AG04450 (cell line): ENCODE measurements at regions not wholly inside any gene's neighbourhood (a gene's known extent, or its start where the extent isn't known, plus 50 kb on each side); places are given as distances from the start of the nearest gene placed in this dataset.

ENCODE experiments used
- CTCF ChIA-PET: fragments of 300-600, 350-600 bp; formaldehyde crosslinking; extraction: SDS; loops from one replicate; lab custom pipeline; 2022; ENCODE audit warnings: antibody characterized with exemption, inconsistent platforms; lab: Charles Lee
- POLR2A ChIA-PET: fragments of 350-600 bp; formaldehyde crosslinking; extraction: SDS; loops from one replicate; lab custom pipeline; 2021; ENCODE audit warnings: antibody characterized with exemption, inconsistent platforms; lab: Yijun Ruan, JAX
- DNase-seq: peaks from one replicate; pipeline ENCODE4 v3.0.0-alpha.2; 2011; ENCODE audit warnings: low read depth, low spot score
- H3K27ac ChIP-seq: one replicate; pipeline ENCODE4 v1.5.1; 2012; ENCODE audit warnings: low read depth, low read length, control low read depth
- H3K27me3 ChIP-seq: one replicate; pipeline ENCODE4 v1.6.0; 2012; ENCODE audit warnings: low read length; ENCODE audit not compliant: control insufficient read depth, insufficient read depth
- H3K4me3 ChIP-seq: 2 replicates; pipeline ENCODE4 v1.5.1; 2011; ENCODE audit warnings: mild to moderate bottlenecking, low read depth, low read length, control low read depth
- H3K9me3 ChIP-seq: 2 replicates; pipeline ENCODE4 v1.5.1; 2012; ENCODE audit warnings: low read length; ENCODE audit not compliant: control insufficient read depth, insufficient read depth
- CTCF ChIP-seq: IDR thresholded peaks from 2 replicates; pipeline ENCODE4 v1.5.1; 2011; ENCODE audit warnings: low read depth, low read length, control low read depth, inconsistent platforms

GRCh38 chr6:153668758-153669157 lies 370.3 kb upstream of the OPRM1 start:
- Histone ChIP-seq H3K9me3 (no peaks in the 10 kb centered on the region), H3K27me3 (no peaks in the 10 kb centered on the region), H3K27ac (no peak overlapping the region), H3K4me3 (no peak overlapping the region)
- DNase-seq: no peak
- CTCF ChIA-PET: no interaction called here
- POLR2A ChIA-PET: no interaction called here
- TF ChIP-seq CTCF: no peak

- no peaks in the 10 kb centered on the region for H3K27me3 ChIP-seq
- no peaks in the 10 kb centered on the region for H3K9me3 ChIP-seq
- ChIA-PET POLR2A (no interaction called here), CTCF (no interaction called here)
- no peak overlapping the region for H3K4me3 ChIP-seq
- no peak for TF ChIP-seq CTCF
- no peak overlapping the region for H3K27ac ChIP-seq
- no peak for DNase-seq
Measured at GRCh38 chr6:153662982-153663381, 376.1 kb upstream of the OPRM1 start.

DNA sequence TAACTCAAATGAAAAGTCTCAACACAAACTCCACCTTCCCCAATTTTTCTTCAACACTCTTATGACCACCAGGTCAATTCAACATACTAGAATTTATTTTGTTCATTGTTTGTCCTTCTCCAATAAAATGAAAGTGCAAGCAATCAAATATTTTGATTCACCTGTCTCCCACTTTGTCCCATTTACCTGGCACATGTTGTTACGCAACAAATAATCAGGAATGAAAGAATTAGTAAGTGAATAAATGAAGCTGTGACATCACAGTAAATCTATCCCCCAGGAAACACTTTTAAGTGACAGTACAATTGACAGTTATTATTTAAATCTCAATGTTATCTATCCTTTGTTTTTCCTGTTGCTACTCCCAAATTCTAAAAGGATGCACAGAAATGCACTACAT lies 393.7 kb upstream of the OPRM1 start:
- POLR2A ChIA-PET: no interaction called here
- Histone ChIP-seq H3K27ac (no peak overlapping the region), H3K27me3 (no peaks in the 10 kb centered on the region), H3K4me3 (no peak overlapping the region), H3K9me3 (no peaks in the 10 kb centered on the region)
- CTCF ChIA-PET: no interaction called here
- DNase-seq: no peak
- no peak for TF ChIP-seq CTCF

DNA sequence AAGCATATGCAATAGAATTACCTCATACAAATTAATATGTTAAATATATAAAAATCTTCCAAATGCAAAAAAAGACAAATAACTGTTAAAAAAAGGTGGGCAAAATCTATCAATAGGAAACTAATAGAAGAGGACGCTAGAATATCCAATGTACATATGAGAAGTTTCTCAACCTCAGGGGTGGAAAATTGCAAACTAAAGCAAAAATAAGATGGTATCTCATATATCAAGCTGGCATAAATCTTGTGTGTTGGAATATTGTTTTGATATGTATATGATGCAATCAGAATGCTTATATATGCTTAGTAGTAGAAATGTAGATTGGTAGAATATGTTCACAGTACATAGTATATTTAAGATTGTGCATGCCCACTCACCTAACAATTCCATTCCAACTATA lies 395.0 kb upstream of the OPRM1 start:
- POLR2A ChIA-PET: no interaction called here
- Histone ChIP-seq H3K27me3 (no peaks in the 10 kb centered on the region), H3K9me3 (no peaks in the 10 kb centered on the region), H3K4me3 (no peak overlapping the region), H3K27ac (no peak overlapping the region)
- no peak for DNase-seq
- CTCF ChIA-PET: no interaction called here
- TF ChIP-seq CTCF: no peak

- Histone ChIP-seq H3K9me3 (no peaks in the 10 kb centered on the region; the same call in 1 of the 2 replicates), H3K4me3 (no peak overlapping the region), H3K27ac (no peak overlapping the region), H3K27me3 (no peaks in the 10 kb centered on the region)
- ChIA-PET POLR2A (no interaction called here), CTCF (no interaction called here)
- no peak for TF ChIP-seq CTCF
- no peak for DNase-seq
Measured at GRCh38 chr6:153634416-153634815, 404.6 kb upstream of the OPRM1 start.
